NT2/D1 (cell line): ENCODE measurements at regions not wholly inside any gene's neighbourhood (a gene's known extent, or its start where the extent isn't known, plus 50 kb on each side); places are given as distances from the start of the nearest gene placed in this dataset.

Experiments used
- SUZ12 ChIP-seq: IDR thresholded peaks from 2 replicates; pipeline ENCODE4 v1.6.1; 2011; ENCODE audit not compliant: insufficient read length, insufficient read depth; ENCODE audit errors: extremely low read depth
- YY1 ChIP-seq: IDR thresholded peaks from 2 replicates; pipeline ENCODE4 v1.6.1; 2011; ENCODE audit not compliant: insufficient read length, insufficient read depth
- ZNF274 ChIP-seq: IDR thresholded peaks from 2 replicates; pipeline ENCODE4 v1.6.1; 2011; ENCODE audit warnings: mild to moderate bottlenecking, low read depth, low read length

DNA sequence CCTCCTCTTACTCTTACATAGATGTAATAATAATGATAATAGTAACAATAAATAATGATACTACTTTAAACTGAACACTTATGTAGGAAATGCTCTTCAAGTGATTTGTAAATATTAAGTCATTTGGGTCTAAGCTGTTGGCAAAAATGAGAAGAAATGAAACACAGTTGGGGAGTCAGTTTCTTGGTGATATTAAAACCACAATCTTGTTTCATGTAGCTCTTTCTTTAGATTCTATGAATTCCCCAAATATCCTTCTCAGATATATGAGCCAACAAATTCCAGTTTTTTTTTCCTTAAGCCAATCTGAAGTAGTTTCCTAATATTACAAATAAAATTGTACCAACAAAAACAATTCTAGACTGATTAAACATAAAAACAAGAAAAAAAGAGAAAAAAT is 1115.6 kb upstream of the CNTN5 start:
- TF ChIP-seq YY1 (no peak), ZNF274 (no peak), SUZ12 (no peak)
